IPS-18a (cell line): ENCODE measurements at regions not wholly inside any gene's neighbourhood (a gene's known extent, or its start where the extent isn't known, plus 50 kb on each side); places are given as distances from the start of the nearest gene placed in this dataset.

ENCODE experiments used
- H3K27ac ChIP-seq: one replicate; pipeline ENCODE4 v1.5.1; 2013; ENCODE audit warnings: low read length
- H3K27me3 ChIP-seq: one replicate; pipeline ENCODE4 v1.6.1; 2013; ENCODE audit warnings: mild to moderate bottlenecking, low read length; ENCODE audit not compliant: control insufficient read depth, insufficient read depth
- H3K36me3 ChIP-seq: one replicate; pipeline ENCODE4 v1.6.1; 2013; ENCODE audit warnings: low read depth, low read length; ENCODE audit not compliant: control insufficient read depth
- H3K4me1 ChIP-seq: one replicate; pipeline ENCODE4 v1.6.1; 2013; ENCODE audit warnings: low read depth, low read length; ENCODE audit not compliant: control insufficient read depth
- H3K4me3 ChIP-seq: one replicate; pipeline ENCODE4 v1.5.1; 2013; ENCODE audit warnings: low read length
- H3K9ac ChIP-seq: one replicate; pipeline ENCODE4 v1.6.1; 2013; ENCODE audit warnings: mild to moderate bottlenecking, low read length, moderate library complexity
- H3K9me3 ChIP-seq: one replicate; pipeline ENCODE4 v1.6.1; 2013; ENCODE audit warnings: low read depth, low read length; ENCODE audit not compliant: control insufficient read depth

GRCh38 chr5:14054111-14054854 is 88.9 kb upstream of the TRIO start:
- Histone ChIP-seq H3K9me3 (no peaks in the 10 kb centered on the region), H3K36me3 (no peaks in the 10 kb centered on the region), H3K27me3 (no peaks in the 10 kb centered on the region), H3K9ac (no peak overlapping the region), H3K27ac (no peak overlapping the region), H3K4me3 (no peak overlapping the region), H3K4me1 (no peaks in the 10 kb centered on the region)

GRCh38 chr5:14050821-14051220 is 92.3 kb upstream of the TRIO start:
- no peak overlapping the region for H3K4me3 ChIP-seq
- H3K9me3 ChIP-seq: no peaks in the 10 kb centered on the region
- no peaks in the 10 kb centered on the region for H3K36me3 ChIP-seq
- H3K4me1 ChIP-seq: no peaks in the 10 kb centered on the region
- H3K9ac ChIP-seq: no peak overlapping the region
- no peak overlapping the region for H3K27ac ChIP-seq
- H3K27me3 ChIP-seq: no peaks in the 10 kb centered on the region

- no peak overlapping the region for H3K4me3 ChIP-seq
- H3K27me3 ChIP-seq: no peaks in the 10 kb centered on the region
- H3K9me3 ChIP-seq: no peaks in the 10 kb centered on the region
- H3K4me1 ChIP-seq: no peaks in the 10 kb centered on the region
- H3K36me3 ChIP-seq: no peaks in the 10 kb centered on the region
- H3K27ac ChIP-seq: no peak overlapping the region
- H3K9ac ChIP-seq: no peak overlapping the region
Observed at GRCh38 chr5:14048434-14048833, 94.7 kb upstream of the TRIO start.

GRCh38 chr5:14041528-14042192 is 97.2 kb upstream of the DNAH5 start:
- H3K4me1 ChIP-seq: peaks cover 15% of the 10 kb centered on the region
- H3K4me3 ChIP-seq: no peak overlapping the region
- H3K27ac ChIP-seq: no peak overlapping the region
- no peaks in the 10 kb centered on the region for H3K36me3 ChIP-seq
- no peaks in the 10 kb centered on the region for H3K9me3 ChIP-seq
- H3K9ac ChIP-seq: no peak overlapping the region
- no peaks in the 10 kb centered on the region for H3K27me3 ChIP-seq

- Histone ChIP-seq H3K27me3 (no peaks in the 10 kb centered on the region), H3K9me3 (no peaks in the 10 kb centered on the region), H3K36me3 (no peaks in the 10 kb centered on the region), H3K4me3 (no peak overlapping the region), H3K4me1 (peaks cover 26% of the 10 kb centered on the region), H3K9ac (no peak overlapping the region), H3K27ac (no peak overlapping the region)
Observed at GRCh38 chr5:14040542-14040941, 96.1 kb upstream of the DNAH5 start.

- Histone ChIP-seq H3K27me3 (no peaks in the 10 kb centered on the region), H3K4me1 (peaks cover 36% of the 10 kb centered on the region), H3K27ac (no peak overlapping the region), H3K9ac (no peak overlapping the region), H3K9me3 (no peaks in the 10 kb centered on the region), H3K36me3 (no peaks in the 10 kb centered on the region), H3K4me3 (no peak overlapping the region)
Observed at GRCh38 chr5:14039576-14039975, 95.1 kb upstream of the DNAH5 start.

- Histone ChIP-seq H3K9ac (no peak overlapping the region), H3K36me3 (no peaks in the 10 kb centered on the region), H3K4me1 (peaks cover 36% of the 10 kb centered on the region), H3K27me3 (no peaks in the 10 kb centered on the region), H3K9me3 (no peaks in the 10 kb centered on the region), H3K27ac (no peak overlapping the region), H3K4me3 (no peak overlapping the region)
Observed at GRCh38 chr5:14039063-14039462, 94.6 kb upstream of the DNAH5 start.

- Histone ChIP-seq H3K4me3 (no peak overlapping the region), H3K9me3 (no peaks in the 10 kb centered on the region), H3K36me3 (no peaks in the 10 kb centered on the region), H3K27me3 (no peaks in the 10 kb centered on the region), H3K27ac (no peak overlapping the region), H3K9ac (no peak overlapping the region), H3K4me1 (peaks cover 36% of the 10 kb centered on the region)
Observed at GRCh38 chr5:14038341-14038959, 94.0 kb upstream of the DNAH5 start.

- Histone ChIP-seq H3K36me3 (no peaks in the 10 kb centered on the region), H3K9ac (peak overlapping the region; percentile 41), H3K9me3 (no peaks in the 10 kb centered on the region), H3K4me1 (peaks cover 36% of the 10 kb centered on the region), H3K27ac (peak overlapping the region; percentile 9), H3K4me3 (peak overlapping the region; percentile 43), H3K27me3 (no peaks in the 10 kb centered on the region)
Observed at GRCh38 chr5:14036947-14037346, 92.5 kb upstream of the DNAH5 start.

GRCh38 chr5:14036514-14036913 is 92.0 kb upstream of the DNAH5 start:
- Histone ChIP-seq H3K27ac (peak overlapping the region; percentile 43), H3K9ac (peak overlapping the region; percentile 41), H3K9me3 (no peaks in the 10 kb centered on the region), H3K27me3 (no peaks in the 10 kb centered on the region), H3K4me1 (peaks cover 36% of the 10 kb centered on the region), H3K36me3 (no peaks in the 10 kb centered on the region), H3K4me3 (peak overlapping the region; percentile 43)

- Histone ChIP-seq H3K9ac (peak overlapping the region; percentile 41), H3K27ac (peak overlapping the region; percentile 43), H3K4me3 (peak overlapping the region; percentile 43), H3K9me3 (no peaks in the 10 kb centered on the region), H3K27me3 (no peaks in the 10 kb centered on the region), H3K4me1 (peaks cover 36% of the 10 kb centered on the region), H3K36me3 (no peaks in the 10 kb centered on the region)
Observed at GRCh38 chr5:14035859-14036503, 91.5 kb upstream of the DNAH5 start.
